GM19438 (cell line): ENCODE measurements at regions not wholly inside any gene's neighbourhood (a gene's known extent, or its start where the extent isn't known, plus 50 kb on each side); places are given as distances from the start of the nearest gene placed in this dataset.
"Not testable (repeated sequence)": the region's sequence is repeated elsewhere in the genome, so short reads cannot be mapped to it uniquely, and the experiment has no call there.

ENCODE experiments used
- ATAC-seq: cut with Tn5 transposase; IDR thresholded peaks from one replicate; pipeline ENCODE4 v1.9.1; 2021; ENCODE audit warnings: low read depth; ENCODE audit not compliant: unreplicated experiment

DNA sequence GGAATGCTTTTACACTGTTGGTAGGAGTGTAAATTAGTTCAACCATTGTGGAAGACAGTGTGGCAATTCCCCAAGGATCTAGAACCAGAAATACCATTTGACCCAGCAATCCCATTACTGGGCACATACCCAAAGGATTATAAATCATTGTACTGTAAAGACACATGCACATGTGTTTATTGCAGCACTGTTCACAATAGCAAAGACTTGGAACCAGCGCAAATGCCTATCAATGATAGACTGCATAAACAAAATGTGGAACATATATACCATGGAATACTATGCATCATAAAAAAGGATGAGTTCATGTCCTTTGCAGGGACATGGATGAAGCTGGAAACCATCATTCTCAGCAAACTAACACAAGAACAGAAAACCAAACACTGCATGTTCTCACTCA is 174.8 kb upstream of the KRR1 start:
- ATAC-seq = not testable (repeated sequence)

- ATAC-seq = no peak
Observed at GRCh38 chr12:75685617-75686225, 174.3 kb upstream of the KRR1 start.

GRCh38 chr12:75684678-75685616 is 173.5 kb upstream of the KRR1 start:
- no peak for ATAC-seq

GRCh38 chr12:75683995-75684586 is 172.7 kb upstream of the KRR1 start:
- ATAC-seq = not testable (repeated sequence)

- no peak for ATAC-seq
Observed at GRCh38 chr12:75683220-75683619, 171.8 kb upstream of the KRR1 start.

DNA sequence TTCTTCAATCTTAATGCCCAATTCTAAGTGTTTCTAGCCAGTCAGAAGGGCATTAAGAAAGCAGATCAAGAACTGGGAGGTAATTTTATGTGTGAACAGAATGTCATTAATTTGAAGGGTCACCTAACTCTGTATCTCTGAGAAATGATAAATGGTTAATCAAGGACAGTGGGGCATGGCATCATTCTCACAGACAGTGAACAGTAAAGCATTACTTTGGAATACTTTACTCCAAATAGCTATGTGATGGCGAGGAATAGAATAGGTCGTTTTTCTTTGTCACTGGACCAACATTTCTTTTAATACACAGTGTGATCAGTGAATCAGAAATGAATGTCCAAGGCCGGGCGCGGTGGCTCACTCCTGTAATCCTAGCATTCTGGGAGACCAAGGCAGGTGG is 166.1 kb upstream of the KRR1 start:
- ATAC-seq = no peak

GRCh38 chr12:75674393-75674792 is 163.0 kb upstream of the KRR1 start:
- ATAC-seq = no peak

- ATAC-seq = no peak
Observed at GRCh38 chr12:75672200-75672599, 160.8 kb upstream of the KRR1 start.

DNA sequence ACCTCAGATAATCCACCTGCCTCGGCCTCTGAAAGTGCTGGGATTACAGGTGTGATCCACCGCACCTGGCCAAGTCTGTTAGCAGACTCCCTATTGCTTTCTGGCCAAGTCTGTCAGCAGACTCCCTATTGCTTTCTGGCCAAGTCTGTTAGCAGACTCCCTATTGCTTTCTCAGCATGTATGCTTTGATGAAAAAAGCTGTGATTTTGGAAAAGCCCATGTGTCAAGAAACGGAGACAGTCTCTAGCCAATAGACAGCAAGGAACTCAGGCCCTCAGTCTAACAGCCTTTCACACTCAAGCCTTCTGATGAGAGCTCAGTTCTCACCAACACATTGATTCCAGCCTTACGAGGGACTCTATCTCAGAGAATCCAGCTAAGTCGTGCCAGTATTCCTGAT is 158.8 kb upstream of the KRR1 start:
- no peak for ATAC-seq

DNA sequence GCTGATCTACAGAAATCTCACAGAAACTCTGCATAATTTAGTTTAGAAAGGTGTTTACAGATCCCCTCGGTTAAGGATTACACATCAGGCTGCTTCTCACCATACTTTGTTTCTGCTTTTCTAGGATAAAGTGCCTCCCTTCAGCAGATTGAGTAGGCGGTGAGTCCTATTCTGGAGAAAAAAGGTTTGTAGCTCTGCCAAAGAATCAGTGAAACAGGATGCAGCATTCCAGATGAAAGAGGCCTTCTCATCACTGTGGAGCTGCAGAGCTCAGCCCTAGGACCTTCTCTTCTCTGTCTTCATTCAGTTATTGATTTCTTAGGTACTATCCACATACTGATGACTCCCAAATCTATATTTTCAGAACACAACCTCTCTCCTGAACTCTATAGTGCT is 155.5 kb upstream of the KRR1 start:
- no peak for ATAC-seq

DNA sequence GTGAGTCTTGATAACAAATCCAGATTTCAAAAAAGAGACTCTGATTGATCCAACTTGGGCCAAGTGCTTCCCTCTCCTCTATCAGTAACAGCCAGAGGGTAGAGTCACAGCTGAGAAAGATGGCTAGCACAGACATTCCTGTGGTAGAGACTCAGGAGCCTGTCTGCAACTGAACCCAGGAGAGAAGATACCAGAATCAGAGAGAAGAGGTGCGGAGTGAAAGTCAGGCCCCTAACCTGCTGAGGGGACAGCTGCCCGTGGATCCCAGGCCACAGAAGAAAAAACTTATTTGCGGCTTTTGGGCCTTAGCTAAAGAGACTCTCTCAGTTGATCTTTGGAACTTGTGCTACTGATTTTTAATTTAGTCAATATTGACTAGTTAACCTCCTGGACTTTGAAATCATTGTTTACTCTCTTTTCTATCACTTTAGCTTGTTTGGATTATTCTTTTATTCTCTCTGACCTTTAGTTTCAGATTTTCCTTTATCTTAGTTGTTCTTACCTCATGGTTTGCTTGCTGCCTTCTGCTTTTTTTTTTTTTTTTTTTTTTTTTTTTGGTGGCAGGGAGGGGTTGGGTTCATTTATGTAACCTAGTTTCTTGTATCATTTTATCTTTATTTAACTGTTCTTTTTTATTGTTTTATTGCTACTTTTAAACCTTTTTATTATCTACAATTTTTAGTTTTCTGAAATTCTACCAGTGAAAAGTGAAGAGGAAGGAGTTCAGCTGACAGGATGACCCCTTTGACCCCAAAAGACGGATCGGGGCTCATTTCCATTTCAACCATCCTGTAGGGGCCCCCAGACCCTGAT is 154.9 kb upstream of the KRR1 start:
- ATAC-seq = no peak

GRCh38 chr12:75665216-75665615 is 153.8 kb upstream of the KRR1 start:
- ATAC-seq = no peak

- ATAC-seq = no peak
Observed at GRCh38 chr12:75662511-75663159, 151.2 kb upstream of the KRR1 start.

- no peak for ATAC-seq
Observed at GRCh38 chr12:75661908-75662307, 150.5 kb upstream of the KRR1 start.

DNA sequence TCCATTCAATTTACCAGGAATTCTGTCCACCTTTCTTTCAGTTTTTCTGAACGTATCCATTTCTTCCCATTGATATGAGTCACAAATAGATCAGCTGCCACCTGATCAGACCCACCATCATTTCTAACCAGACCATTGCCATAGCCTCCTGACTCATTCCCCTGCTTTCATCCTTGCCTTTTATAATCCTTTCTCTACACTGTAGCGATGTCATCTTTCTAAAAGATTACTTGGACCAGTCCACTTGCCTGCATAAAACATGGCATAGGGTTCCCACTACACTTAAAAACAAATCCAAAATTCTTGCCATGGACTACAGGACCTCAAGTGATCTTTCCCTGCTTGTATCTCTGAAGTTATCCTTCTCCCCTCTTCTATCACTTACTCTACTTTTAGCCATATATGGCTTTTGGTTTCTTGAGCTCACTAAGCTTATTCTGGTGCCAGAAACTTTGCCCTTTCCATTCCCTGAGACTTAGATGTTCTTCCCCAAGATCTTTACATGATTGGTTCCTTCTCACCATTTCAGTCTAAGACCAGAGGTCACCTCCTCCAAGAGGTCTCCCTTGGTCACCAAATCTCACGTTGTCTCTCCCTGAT is 149.5 kb upstream of the KRR1 start:
- ATAC-seq = no peak

- no peak for ATAC-seq
Observed at GRCh38 chr12:75660107-75660530, 148.7 kb upstream of the KRR1 start.

- no peak for ATAC-seq
Observed at GRCh38 chr12:75658901-75659823, 147.8 kb upstream of the KRR1 start.

GRCh38 chr12:75658286-75658685 is 146.9 kb upstream of the KRR1 start:
- ATAC-seq = no peak

GRCh38 chr12:75657831-75658230 is 146.4 kb upstream of the KRR1 start:
- no peak for ATAC-seq
